NCI-H146 (cell line): ENCODE measurements at regions not wholly inside any gene's neighbourhood (a gene's known extent, or its start where the extent isn't known, plus 50 kb on each side); places are given as distances from the start of the nearest gene placed in this dataset.
"Not testable (repeated sequence)": the region's sequence is repeated elsewhere in the genome, so short reads cannot be mapped to it uniquely, and the experiment has no call there.

Source experiments
- DNase-seq: peaks from one replicate; lab custom pipeline; 2025; lab: John Stamatoyannopoulos, UW

DNA sequence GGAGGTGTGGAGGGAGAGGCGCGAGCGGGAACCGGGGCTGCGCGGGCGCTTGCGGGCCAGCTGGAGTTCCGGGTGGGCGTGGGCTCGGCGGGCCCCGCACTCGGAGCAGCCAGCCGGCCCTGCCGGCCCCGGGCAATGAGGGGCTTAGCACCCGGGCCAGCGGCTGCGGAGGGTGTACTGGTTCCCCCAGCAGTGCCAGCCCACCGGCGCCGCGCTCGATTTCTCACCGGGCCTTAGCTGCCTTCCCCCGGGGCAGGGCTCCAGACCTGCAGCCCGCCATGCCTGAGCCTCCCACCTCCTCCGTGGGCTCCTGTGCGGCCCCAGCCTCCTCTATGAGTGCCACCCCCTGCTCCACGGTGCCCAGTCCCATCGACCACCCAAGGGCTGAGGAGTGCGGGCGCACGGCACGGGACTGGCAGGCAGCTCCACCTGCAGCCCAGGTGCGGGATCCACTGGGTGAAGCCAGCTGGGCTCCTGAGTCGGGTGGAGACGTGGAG is 141.4 kb downstream of the SPRY1 start:
- DNase-seq = not testable (repeated sequence)

DNA sequence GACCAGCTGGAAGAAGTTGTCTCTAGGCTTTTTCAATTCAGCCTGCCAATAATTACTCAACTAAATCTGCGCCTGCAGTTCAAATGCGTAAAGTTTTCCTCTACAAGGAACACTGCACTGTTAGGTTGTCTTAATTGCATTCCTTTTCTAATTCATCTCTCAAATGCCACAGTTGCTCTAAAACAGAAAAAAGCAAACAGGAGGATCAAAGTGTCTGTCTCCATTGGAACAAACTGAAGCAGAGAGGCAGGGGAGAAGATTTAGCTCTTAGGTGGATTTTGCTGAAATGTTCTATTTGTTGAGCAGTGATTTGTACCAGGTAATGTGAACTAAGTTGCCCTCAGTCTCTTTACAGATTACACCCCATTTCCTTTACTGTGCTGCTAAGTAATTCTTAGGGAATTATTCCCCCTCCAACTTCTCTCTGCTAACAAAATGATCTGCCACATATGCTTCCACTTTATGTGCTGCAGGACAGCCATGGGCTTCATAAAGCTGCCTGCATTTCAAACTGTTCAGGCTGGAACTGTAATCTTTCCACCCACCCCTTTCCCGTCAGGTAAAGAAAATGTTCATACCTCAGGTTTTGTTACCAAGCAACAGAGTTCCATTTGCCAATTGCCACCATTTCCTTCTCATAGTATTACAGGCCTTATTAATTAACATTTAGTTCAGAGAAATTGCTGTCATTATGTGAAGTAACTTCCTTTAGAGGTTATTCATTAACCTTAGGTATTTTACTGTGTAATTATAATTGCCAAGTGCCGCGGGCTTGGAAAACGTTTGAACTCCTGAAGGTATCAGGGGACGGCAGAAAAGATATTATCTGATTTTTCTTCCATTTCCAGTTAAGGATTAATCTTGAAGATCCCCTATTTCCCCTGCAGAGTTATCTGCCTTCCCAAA is 149.3 kb downstream of the SPRY1 start:
- DNase-seq = peak; percentile 14

DNA sequence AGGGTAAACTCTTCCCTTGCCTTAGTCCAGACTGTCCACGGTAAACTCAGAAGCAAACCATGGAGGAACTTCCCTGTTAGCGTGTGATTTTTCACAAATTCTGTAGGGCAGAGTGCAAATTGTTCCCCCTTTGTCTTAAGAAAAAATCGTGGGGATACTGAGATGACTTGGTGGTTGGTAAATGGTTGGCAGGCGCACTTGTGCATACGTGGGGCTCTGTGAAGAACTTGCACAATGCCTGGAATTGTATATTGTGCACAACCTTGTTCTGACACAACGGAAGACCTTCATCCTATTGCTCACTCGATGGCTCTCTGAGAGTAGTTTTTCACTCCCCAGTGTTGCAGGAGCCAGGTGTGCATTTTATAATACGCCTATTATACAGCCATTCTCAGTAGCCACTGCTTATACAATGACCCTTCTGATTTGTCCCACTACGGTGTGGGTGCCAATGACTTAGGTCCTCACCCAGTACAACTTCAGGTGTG is 150.0 kb downstream of the SPRY1 start:
- peak; percentile 50 for DNase-seq

DNA sequence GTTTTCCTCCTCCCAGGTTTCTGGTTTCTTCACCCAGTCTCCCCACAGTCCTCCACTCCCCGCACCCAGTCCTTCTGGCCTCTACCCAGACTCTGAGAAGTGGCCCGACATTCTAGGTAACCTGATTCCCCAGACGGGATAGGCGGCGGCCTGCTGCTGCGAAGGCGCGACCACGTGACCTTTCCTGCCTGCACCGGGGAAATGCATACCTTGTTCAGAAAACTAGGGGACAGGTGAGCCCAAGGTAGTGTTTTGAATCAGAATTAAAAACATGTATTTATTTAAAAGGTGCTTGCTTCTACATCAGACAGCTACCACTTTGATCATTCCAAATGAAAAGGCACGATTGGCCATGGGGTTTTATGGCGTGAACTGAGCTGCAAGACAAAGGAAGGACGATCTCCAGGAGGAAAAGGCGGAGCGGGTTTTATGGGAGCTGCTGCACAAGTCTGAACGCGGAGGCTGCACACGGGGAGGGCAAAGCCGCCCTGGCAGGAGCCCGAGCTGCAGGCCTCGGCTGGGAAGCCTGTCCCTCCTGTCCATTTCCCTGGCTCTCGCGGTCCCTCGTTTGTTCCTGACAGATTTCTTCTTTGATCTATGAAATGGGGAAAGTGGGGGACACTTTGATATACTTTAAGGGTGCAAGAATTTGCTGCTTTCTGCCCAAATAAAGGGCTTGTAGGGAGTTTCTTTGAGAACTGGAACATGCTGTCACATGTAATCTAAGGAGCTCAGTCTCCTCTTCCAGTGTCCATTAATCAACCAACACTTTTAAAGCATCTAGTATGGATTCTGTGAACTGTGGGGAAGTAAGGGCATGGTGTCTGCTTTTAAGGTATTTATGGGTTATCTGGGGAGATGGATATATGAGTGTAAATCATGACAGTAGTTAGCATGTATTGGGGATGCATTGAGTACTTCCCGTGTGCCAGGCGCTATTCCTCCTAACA is 150.9 kb downstream of the SPRY1 start:
- peak; percentile 81 for DNase-seq

DNA sequence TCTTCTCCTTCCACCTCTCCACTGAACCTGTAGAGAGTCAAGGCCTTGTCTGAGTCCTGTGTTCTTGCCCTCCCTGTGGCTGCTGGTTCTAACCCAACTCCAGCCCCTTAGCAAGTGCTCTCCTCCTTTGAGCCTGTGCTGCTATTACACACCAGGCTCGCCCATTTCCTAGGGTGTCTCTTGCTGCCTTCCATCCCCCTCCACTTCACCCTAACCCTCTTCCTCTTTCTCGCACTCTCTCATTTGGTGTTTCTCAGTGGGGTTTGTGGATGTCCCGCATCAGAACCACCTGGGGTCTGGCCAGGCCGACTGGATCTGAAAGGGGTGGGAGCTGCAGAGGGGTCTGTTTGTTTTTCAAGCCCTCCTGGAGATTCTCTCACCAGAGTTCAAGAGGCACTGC is 156.7 kb downstream of the SPRY1 start:
- DNase-seq = no peak

DNA sequence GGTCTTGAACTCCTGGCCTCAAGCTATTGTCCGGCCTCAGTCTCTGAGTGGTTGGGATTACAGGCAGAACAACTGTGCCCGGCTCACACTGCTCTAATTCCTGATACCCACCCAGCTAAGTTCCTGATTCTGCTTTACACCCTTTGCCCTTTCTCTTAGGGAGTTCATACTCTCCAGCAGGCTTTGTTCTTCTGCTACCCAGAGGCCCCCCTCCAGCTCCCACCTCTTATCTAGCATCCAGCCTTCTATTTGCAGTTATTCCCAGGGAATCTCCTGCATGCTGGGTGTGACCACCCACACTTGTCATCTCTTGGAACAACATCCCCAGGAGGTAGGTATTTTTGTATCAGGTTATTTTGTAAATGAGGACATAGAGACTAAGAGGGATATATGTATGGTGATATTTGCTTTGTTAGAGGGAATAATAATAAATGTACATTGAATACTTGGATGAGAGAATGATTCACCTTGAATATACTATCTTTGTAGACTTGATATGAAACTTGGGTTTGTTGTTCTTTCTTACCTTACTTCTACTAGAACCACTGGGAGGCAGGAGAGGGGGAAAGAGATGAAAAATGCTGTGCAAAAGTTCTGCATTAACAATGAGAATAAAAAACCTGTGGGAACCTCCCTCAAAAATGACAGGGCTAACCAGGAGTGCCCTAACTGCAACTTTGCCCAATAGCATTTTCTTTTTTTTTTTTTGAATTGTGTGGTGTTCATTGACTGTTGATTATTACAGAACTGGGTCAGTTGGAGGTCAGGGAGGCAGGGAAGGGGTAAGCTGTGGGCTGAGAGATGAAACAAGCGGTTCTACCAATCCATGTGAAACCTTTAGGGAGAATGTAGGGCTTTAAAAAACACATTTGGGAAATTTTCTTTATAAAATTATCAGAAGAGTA is 157.4 kb downstream of the SPRY1 start:
- peak; percentile 19 for DNase-seq

DNA sequence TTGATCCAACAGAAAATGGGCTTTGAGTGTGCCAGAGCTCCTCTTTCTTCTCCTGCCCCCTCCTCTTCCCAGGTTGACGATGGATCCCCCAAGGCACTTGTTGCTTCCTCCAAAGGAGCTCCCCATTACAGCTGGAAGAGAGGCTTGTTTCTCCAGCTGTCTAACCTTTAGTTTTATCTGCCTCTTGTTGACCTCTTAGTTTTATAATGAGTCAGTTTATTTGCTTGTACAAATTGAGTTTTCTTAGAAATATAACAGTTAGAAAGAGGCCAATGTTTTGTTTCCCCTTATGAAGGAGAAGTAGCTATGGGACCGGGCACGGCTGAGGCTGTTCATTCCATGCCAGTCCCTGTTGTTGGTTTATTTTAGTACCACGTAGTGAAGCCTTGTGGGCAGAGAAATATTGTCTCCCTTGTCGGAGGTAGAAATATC is 158.2 kb downstream of the SPRY1 start:
- no peak for DNase-seq

DNA sequence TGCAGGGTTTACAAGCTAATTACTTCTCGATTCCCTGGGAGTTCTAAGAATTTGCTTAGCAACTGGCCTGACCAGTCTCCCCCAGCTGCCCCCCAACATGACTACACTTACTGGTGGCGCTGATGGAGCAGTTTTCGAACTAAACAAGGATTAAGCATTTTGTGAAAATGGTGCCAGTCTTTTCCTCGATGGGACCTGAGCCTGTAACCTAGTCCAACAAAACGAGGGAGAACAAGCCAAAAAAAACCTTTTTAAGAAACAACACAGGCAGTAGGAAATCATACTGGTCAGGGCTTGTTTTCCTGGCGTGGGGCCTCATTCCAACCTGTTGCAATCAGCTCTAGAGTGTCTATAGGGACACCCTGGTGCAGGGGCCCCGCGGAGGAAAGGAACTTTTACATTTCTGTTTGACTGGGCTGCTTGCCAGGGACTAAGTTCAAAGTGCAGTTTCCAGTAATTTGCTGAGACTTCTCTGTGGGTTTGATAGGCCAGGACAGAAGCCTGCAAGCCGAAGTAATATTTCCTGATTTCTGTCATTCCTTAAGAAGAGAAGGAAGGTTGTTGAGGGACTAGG is 158.7 kb downstream of the SPRY1 start:
- peak; percentile 76 for DNase-seq

DNA sequence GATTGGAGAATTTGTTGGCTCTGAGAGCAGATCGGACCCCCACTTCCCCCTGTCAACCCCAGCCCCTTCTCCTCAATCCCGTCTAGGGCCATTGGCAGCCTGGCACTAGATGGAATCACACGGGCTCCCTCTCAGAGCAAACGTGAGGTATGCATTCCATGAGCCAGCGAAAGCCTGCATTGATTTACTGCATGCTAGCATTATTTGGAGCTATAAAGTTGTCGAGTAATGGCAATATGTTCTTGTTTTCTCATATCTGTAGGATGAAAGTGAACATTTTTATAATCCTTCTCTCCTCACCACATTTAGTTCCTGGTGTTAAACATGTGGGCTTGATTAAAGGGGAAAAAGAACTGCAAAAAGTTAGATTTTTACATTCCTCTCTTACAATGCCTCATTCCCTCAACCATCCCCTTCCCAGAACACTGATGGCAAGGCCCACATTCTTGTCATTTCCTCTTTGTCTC is 159.2 kb downstream of the SPRY1 start:
- DNase-seq = no peak

DNA sequence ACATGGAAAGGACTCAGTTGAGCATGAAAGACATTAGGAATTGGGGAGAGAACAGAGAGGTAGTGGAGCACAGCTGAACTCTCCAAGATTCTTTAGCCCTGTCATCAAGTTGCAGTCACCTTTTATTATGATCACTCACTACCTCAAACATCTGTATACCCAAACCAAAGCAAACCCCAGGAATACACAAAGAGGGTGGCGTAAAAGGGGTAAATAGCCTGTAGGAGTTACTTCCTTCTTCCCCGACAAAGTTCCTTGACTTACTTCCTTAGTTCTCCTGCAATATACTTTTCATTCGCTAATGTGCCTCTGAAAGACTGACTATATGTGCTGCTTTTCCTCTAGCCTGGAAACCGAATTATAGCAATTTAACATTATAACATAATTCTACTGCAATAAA is 159.9 kb downstream of the SPRY1 start:
- no peak for DNase-seq

DNA sequence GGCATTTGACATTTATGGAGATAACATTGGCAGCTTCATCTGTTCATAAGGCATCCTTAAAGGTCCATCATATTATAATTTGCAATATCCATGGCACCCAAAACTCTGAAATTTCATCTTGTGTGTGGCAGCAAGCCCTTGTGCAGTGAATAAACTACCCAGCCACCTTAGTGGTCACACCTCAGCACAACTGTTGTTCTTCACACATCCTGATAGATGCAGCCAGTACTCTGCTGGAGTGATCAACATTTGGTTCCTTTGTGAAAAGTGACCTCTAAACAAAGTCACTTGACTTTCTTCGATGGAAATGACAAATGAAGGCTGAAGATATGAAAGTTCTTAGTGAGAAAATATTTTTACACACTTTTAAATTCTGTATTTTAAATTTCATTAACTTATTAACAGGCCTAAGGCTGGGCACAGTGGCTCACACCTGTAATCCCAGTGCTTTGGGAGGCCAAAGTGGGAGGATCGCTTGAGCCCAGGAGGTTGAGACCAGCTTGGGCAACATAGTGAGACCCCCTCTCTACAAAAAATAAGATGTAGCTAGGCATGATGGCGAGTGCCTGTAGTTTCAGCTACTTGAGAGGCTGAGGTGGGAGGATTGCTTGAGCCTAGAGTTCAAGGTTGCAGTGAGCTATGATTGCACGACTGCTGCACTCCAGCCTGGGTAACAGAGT is 161.4 kb downstream of the SPRY1 start:
- DNase-seq = no peak

DNA sequence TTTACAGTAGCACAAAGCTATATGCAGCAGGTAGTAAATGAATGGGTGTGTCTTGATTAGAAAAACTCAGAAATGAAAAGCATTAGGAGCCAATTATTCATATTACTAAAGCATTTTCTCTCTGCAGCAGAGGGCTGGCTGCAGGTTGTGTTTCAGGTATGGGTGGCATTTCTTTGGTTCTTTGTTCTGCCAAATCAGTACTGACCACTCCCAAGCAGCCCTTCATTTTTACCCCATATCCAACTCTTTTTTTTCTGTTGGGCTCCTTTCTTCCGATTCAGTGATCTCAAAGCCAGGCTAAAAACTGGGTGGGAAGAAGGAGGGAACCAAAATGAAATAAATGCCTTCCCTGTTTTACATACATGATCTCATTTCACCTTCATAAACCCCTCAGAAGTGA is 162.3 kb downstream of the SPRY1 start:
- no peak for DNase-seq

DNA sequence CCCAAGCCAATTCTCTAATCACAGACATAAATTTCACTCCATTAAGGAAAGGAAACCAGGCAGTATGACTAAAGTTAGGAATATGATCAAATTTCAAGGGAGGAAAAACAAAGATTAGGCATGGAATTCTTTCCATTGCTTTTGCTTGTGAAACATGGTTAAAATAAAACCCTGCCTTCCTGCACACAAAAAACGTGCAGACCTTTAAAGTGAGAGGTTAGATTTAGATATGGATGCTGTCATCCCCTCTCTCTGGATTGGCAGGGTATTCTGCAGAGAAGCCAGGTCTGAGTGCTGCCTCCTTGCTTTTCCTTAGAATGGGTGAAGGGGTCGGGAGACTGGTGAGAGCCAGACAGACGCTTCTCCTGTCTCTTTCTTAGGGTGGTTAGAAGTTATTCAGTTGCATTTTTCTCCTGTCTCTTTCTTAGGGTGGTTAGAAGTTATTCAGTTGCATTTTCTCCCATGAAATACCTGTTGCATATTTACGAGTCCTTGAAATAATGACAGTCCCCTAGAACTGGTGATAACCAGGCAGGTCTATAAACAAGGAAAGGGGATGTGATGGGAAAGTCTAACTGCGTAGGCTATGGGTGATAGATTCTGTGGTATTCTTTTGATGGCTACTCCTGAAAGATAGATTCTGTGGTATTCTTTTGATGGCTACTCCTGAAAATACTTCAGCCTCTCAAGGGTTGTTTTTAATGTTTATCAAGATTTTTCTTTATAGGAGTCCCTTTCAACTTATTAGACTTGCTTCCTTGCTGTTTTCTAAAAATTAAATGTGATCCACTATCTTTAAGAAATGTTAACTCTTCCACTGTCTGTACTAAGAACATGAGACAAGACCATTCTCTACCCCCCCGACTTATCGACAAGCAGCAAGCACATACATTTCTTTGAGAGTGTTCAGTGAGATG is 163.6 kb downstream of the SPRY1 start:
- no peak for DNase-seq

DNA sequence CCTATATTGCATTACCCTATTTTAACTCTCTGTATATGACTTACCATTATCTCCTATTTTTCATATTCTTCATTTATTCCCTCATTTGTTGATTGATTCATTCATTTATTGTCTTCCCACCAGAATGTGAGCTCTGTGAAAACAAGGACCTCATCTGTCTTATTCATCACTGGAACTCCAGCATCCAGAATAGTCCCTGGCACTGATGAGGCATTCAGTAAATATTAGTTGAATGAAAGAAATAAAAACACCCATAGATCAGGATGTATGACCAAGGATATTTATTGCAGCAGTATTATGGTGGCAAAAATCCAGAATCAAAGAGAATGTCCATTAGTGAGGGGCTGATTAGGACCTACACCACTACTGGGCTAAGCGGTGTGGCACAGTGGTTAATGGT is 164.9 kb downstream of the SPRY1 start:
- no peak for DNase-seq

DNA sequence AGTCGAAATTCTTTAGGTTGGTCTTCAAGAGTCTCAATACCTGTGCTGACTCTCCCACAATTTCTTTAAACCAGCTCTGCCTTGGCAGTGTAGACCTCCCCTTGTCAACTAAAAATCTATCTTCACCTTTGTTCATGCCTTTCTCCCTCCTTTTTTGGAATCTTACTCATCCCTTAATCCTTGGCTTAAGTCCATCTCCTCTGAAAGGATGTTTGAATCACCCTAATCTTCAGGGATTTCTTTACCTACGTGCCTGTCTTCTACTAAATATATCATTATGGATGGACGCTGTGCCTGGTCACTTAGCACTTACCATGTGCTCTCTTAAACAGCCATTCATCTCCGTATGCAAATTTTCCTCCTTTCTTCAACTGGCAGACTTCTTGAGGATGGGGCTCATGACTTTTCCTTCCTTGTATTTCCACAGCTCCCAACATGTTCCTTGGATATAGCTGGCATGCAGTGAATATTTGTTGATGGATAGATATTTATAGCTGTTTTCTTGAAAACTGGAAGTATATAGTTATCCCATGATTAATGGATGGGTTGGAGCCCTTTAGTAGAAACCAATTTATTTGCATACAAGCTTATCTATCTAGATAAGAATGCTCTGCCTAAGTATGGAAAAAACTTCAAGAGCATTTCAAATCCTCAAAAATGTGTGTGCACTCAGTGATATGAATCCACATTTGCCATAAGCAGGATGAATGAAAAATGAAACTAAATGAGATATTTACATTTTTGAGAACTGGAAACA is 166.6 kb downstream of the SPRY1 start:
- DNase-seq = no peak

DNA sequence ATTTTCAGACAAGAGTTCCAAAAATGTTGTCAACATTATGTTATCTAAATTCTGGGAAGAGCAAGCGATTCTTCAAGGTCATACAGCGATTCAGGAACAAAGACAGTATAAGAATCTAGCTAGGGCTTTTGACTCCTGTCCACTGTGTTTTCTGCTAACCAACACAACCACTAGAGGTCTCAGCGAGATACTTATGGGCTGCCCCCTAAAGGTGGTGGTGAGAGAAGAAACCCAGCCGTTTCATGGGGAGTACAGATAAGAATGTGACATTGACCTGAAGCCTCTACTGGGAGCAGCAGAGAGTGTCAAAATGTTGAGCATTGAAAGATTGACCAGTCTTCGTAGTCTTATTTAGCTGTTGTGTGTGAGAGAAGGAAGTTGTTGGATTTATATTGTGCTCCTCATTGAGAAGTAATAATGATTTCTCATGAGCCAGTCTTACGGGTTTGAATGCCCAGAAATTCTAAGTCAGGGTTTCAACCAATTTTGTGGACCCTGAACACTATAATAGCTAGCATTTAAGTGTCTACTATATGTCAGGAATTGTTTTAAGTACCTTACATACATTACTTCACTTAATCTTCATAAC is 168.3 kb downstream of the SPRY1 start:
- peak; percentile 75 for DNase-seq

DNA sequence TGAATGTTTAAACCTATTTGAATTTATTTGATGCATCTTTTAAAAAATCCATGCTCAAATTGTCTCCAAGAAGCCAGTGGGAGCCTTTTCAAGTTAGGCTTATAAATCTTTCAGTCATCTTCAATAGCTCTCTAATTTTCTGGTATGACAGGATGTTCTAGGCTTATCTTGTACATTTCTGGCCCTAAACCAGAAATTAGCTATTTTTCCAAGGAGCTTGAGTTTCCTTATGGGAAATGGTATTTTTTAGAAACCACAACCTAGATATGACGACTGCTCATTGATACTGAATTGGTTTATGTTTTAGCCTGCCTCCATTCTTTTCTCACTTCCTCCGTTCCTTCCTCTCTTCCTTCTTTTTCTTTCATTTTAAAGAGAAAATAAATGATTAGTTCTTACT is 172.3 kb downstream of the SPRY1 start:
- DNase-seq = no peak

DNA sequence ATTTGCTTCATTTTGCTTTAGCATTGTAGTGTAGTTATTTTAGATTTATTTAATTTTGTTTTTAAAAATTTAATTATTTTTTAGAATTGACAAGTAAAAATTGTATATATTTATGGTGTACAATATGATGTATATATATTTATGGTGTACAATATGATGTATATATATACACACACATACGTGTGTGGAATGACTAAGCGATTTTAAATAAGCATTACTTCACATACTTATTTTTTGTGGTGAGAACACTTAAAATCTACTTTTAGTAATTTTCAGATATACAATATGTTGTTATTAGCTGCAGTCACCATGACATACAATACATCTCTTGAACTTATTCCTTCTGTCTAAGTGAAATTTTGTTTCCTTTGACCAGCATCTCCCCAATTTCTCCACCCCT is 172.9 kb downstream of the SPRY1 start:
- no peak for DNase-seq
